ENCODE measurements at regions not wholly inside any gene's neighbourhood (a gene's known extent, or its start where the extent isn't known, plus 50 kb on each side); places are given as distances from the start of the nearest gene placed in this dataset.

GRCh38 chr11:116148645-116149044, 624.1 kb downstream of the BUD13 start:
- DNase-seq (ENCODE audit: low read depth), result no peak

- DNase-seq (ENCODE audit: low read depth), result no peak
Measured at GRCh38 chr11:116148056-116148455, 624.7 kb downstream of the BUD13 start.

GRCh38 chr11:116145187-116145865, 627.5 kb downstream of the BUD13 start:
- DNase-seq (ENCODE audit: low read depth), result no peak

- DNase-seq (ENCODE audit: low read depth), result no peak
Measured at GRCh38 chr11:116144387-116144958, 628.3 kb downstream of the BUD13 start.

GRCh38 chr11:116138280-116138679, 634.1 kb upstream of the CADM1 start:
- no peak for DNase-seq (ENCODE audit: low read depth)

GRCh38 chr11:116137753-116138152, 633.5 kb upstream of the CADM1 start:
- DNase-seq (ENCODE audit: low read depth), result no peak

GRCh38 chr11:116136987-116137674, 632.9 kb upstream of the CADM1 start:
- DNase-seq (ENCODE audit: low read depth), result no peak

GRCh38 chr11:116135891-116136290, 631.7 kb upstream of the CADM1 start:
- no peak for DNase-seq (ENCODE audit: low read depth)

GRCh38 chr11:116134450-116134849, 630.2 kb upstream of the CADM1 start:
- no peak for DNase-seq (ENCODE audit: low read depth)

GRCh38 chr11:116132273-116132978, 628.2 kb upstream of the CADM1 start:
- no peak for DNase-seq (ENCODE audit: low read depth)

GRCh38 chr11:116130122-116130521, 625.9 kb upstream of the CADM1 start:
- no peak for DNase-seq (ENCODE audit: low read depth)

- no peak for DNase-seq (ENCODE audit: low read depth)
Measured at GRCh38 chr11:116129456-116129855, 625.2 kb upstream of the CADM1 start.

GRCh38 chr11:116126562-116126961, 622.3 kb upstream of the CADM1 start:
- no peak for DNase-seq (ENCODE audit: low read depth)

GRCh38 chr11:116124922-116125714, 620.9 kb upstream of the CADM1 start:
- no peak for DNase-seq (ENCODE audit: low read depth)

GRCh38 chr11:116123739-116124138, 619.5 kb upstream of the CADM1 start:
- no peak for DNase-seq (ENCODE audit: low read depth)

GRCh38 chr11:116122697-116123472, 618.7 kb upstream of the CADM1 start:
- no peak for DNase-seq (ENCODE audit: low read depth)

- DNase-seq (ENCODE audit: low read depth), result no peak
Measured at GRCh38 chr11:116119158-116119557, 614.9 kb upstream of the CADM1 start.

- no peak for DNase-seq (ENCODE audit: low read depth)
Measured at GRCh38 chr11:116118138-116118470, 613.9 kb upstream of the CADM1 start.

GRCh38 chr11:116117331-116118137, 613.3 kb upstream of the CADM1 start:
- DNase-seq (ENCODE audit: low read depth), result no peak

GRCh38 chr11:116115801-116116200, 611.6 kb upstream of the CADM1 start:
- DNase-seq (ENCODE audit: low read depth), result no peak
